ENCODE measurements at regions not wholly inside any gene's neighbourhood (a gene's known extent, or its start where the extent isn't known, plus 50 kb on each side); places are given as distances from the start of the nearest gene placed in this dataset.

- no peak for DNase-seq
- Histone ChIP-seq H3K4me1 (ENCODE audit: insufficient read depth, low read length) (no peaks in the 10 kb centered on the region), H3K9me3 (ENCODE audit: insufficient read depth, low read length, severe bottlenecking) (no peaks in the 10 kb centered on the region), H3K79me2 (ENCODE audit: insufficient read depth, low read length) (no peaks in the 10 kb centered on the region), H2AFZ (ENCODE audit: low read depth, low read length) (no peak overlapping the region), H3K36me3 (ENCODE audit: insufficient read depth, low read length) (no peaks in the 10 kb centered on the region), H3K9ac (ENCODE audit: low read depth, low read length) (no peak overlapping the region), H3K4me3 (ENCODE audit: low read depth in 1 of 2, low read length in 2 of 2) (no peak overlapping the region), H3K27ac (ENCODE audit: low read length) (no peak overlapping the region), H3K27me3 (ENCODE audit: insufficient read depth, low read length, poor library complexity) (no peaks in the 10 kb centered on the region), H4K20me1 (ENCODE audit: insufficient read depth, low read length) (no peaks in the 10 kb centered on the region), H3K4me2 (ENCODE audit: insufficient read depth, low read length) (no peak overlapping the region)
- no peak for ATAC-seq (ENCODE audit: insufficient read depth, low read depth)
- TF ChIP-seq CTCF (IDR thresholded peaks at IDR 0.05; ENCODE audit: borderline replicate concordance, extremely low read depth, low read length, poor library complexity, severe bottlenecking), result no peak
- no peak for TF ChIP-seq EZH2 (IDR thresholded peaks at IDR 0.05; ENCODE audit: borderline replicate concordance, low read depth, low read length, severe bottlenecking)
Observed at GRCh38 chr10:52659085-52659484, 113.5 kb downstream of the MBL2 start.

- Histone ChIP-seq H4K20me1 (ENCODE audit: insufficient read depth, low read length) (no peaks in the 10 kb centered on the region), H3K9ac (ENCODE audit: low read depth, low read length) (no peak overlapping the region), H3K79me2 (ENCODE audit: insufficient read depth, low read length) (no peaks in the 10 kb centered on the region), H3K27ac (ENCODE audit: low read length) (no peak overlapping the region), H2AFZ (ENCODE audit: low read depth, low read length) (no peak overlapping the region), H3K4me3 (ENCODE audit: low read depth in 1 of 2, low read length in 2 of 2) (no peak overlapping the region), H3K4me2 (ENCODE audit: insufficient read depth, low read length) (no peak overlapping the region), H3K36me3 (ENCODE audit: insufficient read depth, low read length) (no peaks in the 10 kb centered on the region), H3K27me3 (ENCODE audit: insufficient read depth, low read length, poor library complexity) (no peaks in the 10 kb centered on the region), H3K9me3 (ENCODE audit: insufficient read depth, low read length, severe bottlenecking) (no peaks in the 10 kb centered on the region), H3K4me1 (ENCODE audit: insufficient read depth, low read length) (no peaks in the 10 kb centered on the region)
- no peak for DNase-seq
- TF ChIP-seq EZH2 (IDR thresholded peaks at IDR 0.05; ENCODE audit: borderline replicate concordance, low read depth, low read length, severe bottlenecking) (no peak), CTCF (IDR thresholded peaks at IDR 0.05; ENCODE audit: borderline replicate concordance, extremely low read depth, low read length, poor library complexity, severe bottlenecking) (no peak)
- ATAC-seq (ENCODE audit: insufficient read depth, low read depth), result no peak
Observed at GRCh38 chr10:52662256-52662655, 110.3 kb downstream of the MBL2 start.

- Histone ChIP-seq H3K27me3 (ENCODE audit: insufficient read depth, low read length, poor library complexity) (no peaks in the 10 kb centered on the region), H3K36me3 (ENCODE audit: insufficient read depth, low read length) (no peaks in the 10 kb centered on the region), H4K20me1 (ENCODE audit: insufficient read depth, low read length) (no peaks in the 10 kb centered on the region), H3K4me2 (ENCODE audit: insufficient read depth, low read length) (no peak overlapping the region), H3K27ac (ENCODE audit: low read length) (no peak overlapping the region), H3K79me2 (ENCODE audit: insufficient read depth, low read length) (no peaks in the 10 kb centered on the region), H3K9me3 (ENCODE audit: insufficient read depth, low read length, severe bottlenecking) (no peaks in the 10 kb centered on the region), H3K9ac (ENCODE audit: low read depth, low read length) (no peak overlapping the region), H3K4me1 (ENCODE audit: insufficient read depth, low read length) (no peaks in the 10 kb centered on the region), H2AFZ (ENCODE audit: low read depth, low read length) (no peak overlapping the region), H3K4me3 (ENCODE audit: low read depth in 1 of 2, low read length in 2 of 2) (no peak overlapping the region)
- TF ChIP-seq EZH2 (IDR thresholded peaks at IDR 0.05; ENCODE audit: borderline replicate concordance, low read depth, low read length, severe bottlenecking), result no peak
- TF ChIP-seq CTCF (IDR thresholded peaks at IDR 0.05; ENCODE audit: borderline replicate concordance, extremely low read depth, low read length, poor library complexity, severe bottlenecking), result no peak
- no peak for DNase-seq
- ATAC-seq (ENCODE audit: insufficient read depth, low read depth), result no peak
Observed at GRCh38 chr10:52663161-52663560, 109.4 kb downstream of the MBL2 start.

GRCh38 chr10:52664629-52665028, 108.0 kb downstream of the MBL2 start:
- Histone ChIP-seq H3K79me2 (ENCODE audit: insufficient read depth, low read length) (no peaks in the 10 kb centered on the region), H3K4me2 (ENCODE audit: insufficient read depth, low read length) (no peak overlapping the region), H3K4me3 (ENCODE audit: low read depth in 1 of 2, low read length in 2 of 2) (no peak overlapping the region), H3K9me3 (ENCODE audit: insufficient read depth, low read length, severe bottlenecking) (no peaks in the 10 kb centered on the region), H4K20me1 (ENCODE audit: insufficient read depth, low read length) (no peaks in the 10 kb centered on the region), H3K27me3 (ENCODE audit: insufficient read depth, low read length, poor library complexity) (no peaks in the 10 kb centered on the region), H2AFZ (ENCODE audit: low read depth, low read length) (no peak overlapping the region), H3K9ac (ENCODE audit: low read depth, low read length) (no peak overlapping the region), H3K36me3 (ENCODE audit: insufficient read depth, low read length) (no peaks in the 10 kb centered on the region), H3K27ac (ENCODE audit: low read length) (no peak overlapping the region), H3K4me1 (ENCODE audit: insufficient read depth, low read length) (no peaks in the 10 kb centered on the region)
- no peak for ATAC-seq (ENCODE audit: insufficient read depth, low read depth)
- TF ChIP-seq EZH2 (IDR thresholded peaks at IDR 0.05; ENCODE audit: borderline replicate concordance, low read depth, low read length, severe bottlenecking) (no peak), CTCF (IDR thresholded peaks at IDR 0.05; ENCODE audit: borderline replicate concordance, extremely low read depth, low read length, poor library complexity, severe bottlenecking) (no peak)
- no peak for DNase-seq

Data from DND-41 (cell line).